ENCODE measurements at regions not wholly inside any gene's neighbourhood (a gene's known extent, or its start where the extent isn't known, plus 50 kb on each side); places are given as distances from the start of the nearest gene placed in this dataset.
"Not testable (repeated sequence)": the region's sequence is repeated elsewhere in the genome, so short reads cannot be mapped to it uniquely, and the experiment has no call there.

- DNase-seq (ENCODE audit: low spot score), result not testable (repeated sequence)
These were observed 63.8 kb downstream of the PLXNA1 start for GRCh38 chr3:127046690-127047089.

- peak; percentile 28 for DNase-seq (ENCODE audit: low spot score)
These were observed 66.5 kb downstream of the PLXNA1 start for GRCh38 chr3:127049393-127049792.

- no peak for DNase-seq (ENCODE audit: low spot score)
These were observed 67.8 kb downstream of the PLXNA1 start for GRCh38 chr3:127050733-127051132.

- DNase-seq (ENCODE audit: low spot score), result no peak
These were observed 69.2 kb downstream of the PLXNA1 start for GRCh38 chr3:127052121-127052561.

GRCh38 chr3:127053026-127053425 is 70.1 kb downstream of the PLXNA1 start:
- DNase-seq (ENCODE audit: low spot score), result no peak

- no peak for DNase-seq (ENCODE audit: low spot score)
These were observed 70.5 kb downstream of the PLXNA1 start for GRCh38 chr3:127053450-127053849.

- DNase-seq (ENCODE audit: low spot score), result no peak
These were observed 71.1 kb downstream of the PLXNA1 start for GRCh38 chr3:127053979-127054378.

- no peak for DNase-seq (ENCODE audit: low spot score)
These were observed 73.4 kb downstream of the PLXNA1 start for GRCh38 chr3:127056281-127056680.

GRCh38 chr3:127056976-127057375 is 74.1 kb downstream of the PLXNA1 start:
- DNase-seq (ENCODE audit: low spot score), result no peak

GRCh38 chr3:127059072-127059471 is 76.2 kb downstream of the PLXNA1 start:
- no peak for DNase-seq (ENCODE audit: low spot score)

- no peak for DNase-seq (ENCODE audit: low spot score)
These were observed 78.7 kb downstream of the PLXNA1 start for GRCh38 chr3:127061641-127062040.

- DNase-seq (ENCODE audit: low spot score), result no peak
These were observed 80.0 kb downstream of the PLXNA1 start for GRCh38 chr3:127062926-127063325.

- no peak for DNase-seq (ENCODE audit: low spot score)
These were observed 81.0 kb downstream of the PLXNA1 start for GRCh38 chr3:127063916-127064315.

GRCh38 chr3:127064391-127065137 is 81.6 kb downstream of the PLXNA1 start:
- DNase-seq (ENCODE audit: low spot score), result peak; percentile 40

GRCh38 chr3:127065138-127065427 is 82.2 kb downstream of the PLXNA1 start:
- no peak for DNase-seq (ENCODE audit: low spot score)

- no peak for DNase-seq (ENCODE audit: low spot score)
These were observed 82.8 kb downstream of the PLXNA1 start for GRCh38 chr3:127065561-127066290.

GRCh38 chr3:127066635-127067034 is 83.7 kb downstream of the PLXNA1 start:
- DNase-seq (ENCODE audit: low spot score), result no peak

GRCh38 chr3:127067116-127067910 is 84.4 kb downstream of the PLXNA1 start:
- no peak for DNase-seq (ENCODE audit: low spot score)

GRCh38 chr3:127068111-127068810 is 85.3 kb downstream of the PLXNA1 start:
- no peak for DNase-seq (ENCODE audit: low spot score)

GRCh38 chr3:127068871-127069270 is 86.0 kb downstream of the PLXNA1 start:
- no peak for DNase-seq (ENCODE audit: low spot score)

GRCh38 chr3:127069814-127070440 is 87.0 kb downstream of the PLXNA1 start:
- DNase-seq (ENCODE audit: low spot score), result no peak

GRCh38 chr3:127070776-127071175 is 87.9 kb downstream of the PLXNA1 start:
- DNase-seq (ENCODE audit: low spot score), result no peak
